H1 (cell line): ENCODE measurements at regions not wholly inside any gene's neighbourhood (a gene's known extent, or its start where the extent isn't known, plus 50 kb on each side); places are given as distances from the start of the nearest gene placed in this dataset.
A peak's percentile ranks its signal among the peaks of the same experiment; 100 is the strongest.

ENCODE experiments used
- CTCF ChIA-PET: fragments of 300-600 bp; sonication (Branson Sonifier 250); formaldehyde crosslinking; loops from one replicate; lab custom pipeline; 2021; ENCODE audit not compliant: partially characterized antibody; lab: Charles Lee
- POLR2A ChIA-PET: fragments of 300-600 bp; sonication (Branson Sonifier 250); formaldehyde crosslinking; loops from one replicate; lab custom pipeline; 2021; ENCODE audit warnings: inconsistent platforms; ENCODE audit not compliant: partially characterized antibody; lab: Charles Lee
- DNase-seq, 2 experiments: peaks; one replicate each; pipeline versions ENCODE4 v3.0.0 to v3.0.0-alpha.2; 2010 to 2022; ENCODE audit warnings: low spot score in 2 of 2, low read depth in 1 of 2, mixed read lengths in 1 of 2
- FAIRE-seq: peaks from 2 replicates; lab custom pipeline; 2011; peaks lifted over from hg19 to GRCh38; lab: Jason Lieb, UNC
- H2AFZ ChIP-seq: 2 replicates; pipeline ENCODE4 v1.8.1; 2012; ENCODE audit warnings: low read length, inconsistent platforms
- H2AK5ac ChIP-seq: 2 replicates; pipeline ENCODE4 v1.6.1; 2013; ENCODE audit warnings: low read depth, low read length
- H2BK120ac ChIP-seq: replicated peaks from 2 replicates; pipeline ENCODE3; 2013; ENCODE audit warnings: low read depth, low read length, inconsistent platforms
- H2BK12ac ChIP-seq: 2 replicates; pipeline ENCODE4 v1.6.1; 2013; ENCODE audit warnings: low read depth, low read length
- H2BK15ac ChIP-seq: 2 replicates; pipeline ENCODE4 v1.6.1; 2013; ENCODE audit warnings: low read length
- H2BK20ac ChIP-seq: 2 replicates; pipeline ENCODE4 v1.6.1; 2013; ENCODE audit warnings: low read length
- H2BK5ac ChIP-seq: 2 replicates; pipeline ENCODE4 v1.6.1; 2013; ENCODE audit warnings: low read depth, low read length
- H3K14ac ChIP-seq: 2 replicates; pipeline ENCODE4 v1.6.1; 2013; ENCODE audit warnings: inconsistent platforms; ENCODE audit not compliant: insufficient read length
- H3K18ac ChIP-seq: 2 replicates; pipeline ENCODE4 v1.6.1; 2013; ENCODE audit warnings: low read length; ENCODE audit errors: extremely low read depth
- H3K23ac ChIP-seq: 2 replicates; pipeline ENCODE4 v1.6.1; 2013; ENCODE audit warnings: inconsistent platforms; ENCODE audit not compliant: insufficient read length
- H3K23me2 ChIP-seq: 2 replicates; pipeline ENCODE4 v1.6.1; 2013; ENCODE audit warnings: low read depth, low read length
- H3K27ac ChIP-seq: 2 replicates; pipeline ENCODE4 v1.6.1; 2011; ENCODE audit warnings: low read depth, low read length, inconsistent platforms
- H3K27me3 ChIP-seq, 4 experiments: replicated peaks in 1 of 4; 1 replicate in 1 of 4; 2 replicates in 3 of 4; pipeline versions ENCODE4 v1.6.1 to v1.8.1; 2011 to 2013; ENCODE audit warnings: low read length in 3 of 4, mild to moderate bottlenecking in 3 of 4, inconsistent platforms in 2 of 4, mixed read lengths in 2 of 4, moderate library complexity in 1 of 4; ENCODE audit not compliant: control insufficient read depth in 3 of 4, insufficient read depth in 3 of 4; ENCODE audit errors: extremely low read depth in 1 of 4
- H3K36me3 ChIP-seq, 4 experiments: 2 replicates each; pipeline versions ENCODE4 v1.6.1 to v1.8.1; 2011 to 2013; ENCODE audit warnings: mild to moderate bottlenecking in 4 of 4, low read length in 3 of 4, moderate library complexity in 2 of 4, control low read depth in 1 of 4, inconsistent platforms in 1 of 4; ENCODE audit not compliant: insufficient read depth in 4 of 4, control insufficient read depth in 2 of 4
- H3K4ac ChIP-seq: replicated peaks from 2 replicates; pipeline ENCODE3; 2013; ENCODE audit warnings: low read length, low read depth, mixed read lengths, inconsistent platforms; ENCODE audit not compliant: insufficient read length
- H3K4me1 ChIP-seq, 4 experiments: replicated peaks in 1 of 4; 1 replicate in 1 of 4; 2 replicates in 3 of 4; pipeline versions ENCODE4 v1.6.1 to v1.8.1; 2011 to 2013; ENCODE audit warnings: low read length in 3 of 4, inconsistent platforms in 2 of 4, mixed read lengths in 1 of 4; ENCODE audit not compliant: insufficient read depth in 4 of 4, control insufficient read depth in 3 of 4
- H3K4me2 ChIP-seq, 2 experiments: 2 replicates each; pipeline versions ENCODE4 v1.6.1 to v1.8.1; 2011 to 2013; ENCODE audit warnings: low read depth in 2 of 2, low read length in 2 of 2, control low read depth in 1 of 2, inconsistent platforms in 1 of 2, mild to moderate bottlenecking in 1 of 2; ENCODE audit not compliant: insufficient read depth in 1 of 2
- H3K4me3 ChIP-seq, 4 experiments: fragments of 200-600, 300-600 bp in 1 of 4; sonication (generic), shearing (Covaris generic), sonication (Bioruptor Twin) in 1 of 4; 2 replicates each; pipeline versions ENCODE4 v1.5.1 to v1.8.1; 2011 to 2016; ENCODE audit warnings: low read length in 4 of 4, low read depth in 3 of 4, control low read depth in 2 of 4, inconsistent platforms in 2 of 4, mild to moderate bottlenecking in 2 of 4, mixed read lengths in 1 of 4, moderate library complexity in 1 of 4; ENCODE audit not compliant: insufficient read depth in 2 of 4; ENCODE audit errors: extremely low read depth in 1 of 4
- H3K56ac ChIP-seq: replicated peaks from 2 replicates; pipeline ENCODE3; 2013; ENCODE audit warnings: low read depth, mild to moderate bottlenecking, mixed read lengths, low read length, inconsistent platforms; ENCODE audit not compliant: insufficient read length
- H3K79me1 ChIP-seq: 2 replicates; pipeline ENCODE4 v1.6.1; 2013; ENCODE audit warnings: low read depth, low read length, control low read depth
- H3K79me2 ChIP-seq, 2 experiments: 2 replicates each; pipeline versions ENCODE4 v1.6.1 to v1.8.1; 2012 to 2013; ENCODE audit warnings: low read length in 2 of 2, mild to moderate bottlenecking in 2 of 2, inconsistent platforms in 1 of 2; ENCODE audit not compliant: insufficient read depth in 2 of 2, control insufficient read depth in 1 of 2
- H3K9ac ChIP-seq, 4 experiments: replicated peaks in 1 of 4; 1 replicate in 1 of 4; 2 replicates in 3 of 4; pipeline versions ENCODE4 v1.6.1 to v1.8.1; 2011 to 2013; ENCODE audit warnings: low read depth in 3 of 4, low read length in 3 of 4, control low read depth in 2 of 4, mild to moderate bottlenecking in 2 of 4, moderate library complexity in 2 of 4, inconsistent platforms in 1 of 4; ENCODE audit errors: extremely low read depth in 1 of 4
- H3K9me3 ChIP-seq, 2 experiments: 2 replicates each; pipeline versions ENCODE4 v1.6.1 to v1.8.1; 2012 to 2013; ENCODE audit warnings: mild to moderate bottlenecking in 2 of 2, moderate library complexity in 2 of 2, control low read depth in 1 of 2, inconsistent platforms in 1 of 2, low read depth in 1 of 2, low read length in 1 of 2, mixed read lengths in 1 of 2; ENCODE audit not compliant: insufficient read depth in 2 of 2
- H4K20me1 ChIP-seq, 2 experiments: replicated peaks in 1 of 2; 2 replicates each; pipeline versions ENCODE3 to v1.8.1; 2011 to 2013; ENCODE audit warnings: inconsistent platforms in 2 of 2, low read length in 2 of 2, mild to moderate bottlenecking in 1 of 2; ENCODE audit not compliant: insufficient read depth in 2 of 2, control insufficient read depth in 1 of 2
- H4K5ac ChIP-seq: 2 replicates; pipeline ENCODE4 v1.6.1; 2013; ENCODE audit warnings: low read length, low read depth, mixed read lengths, inconsistent platforms; ENCODE audit not compliant: insufficient read length
- H4K8ac ChIP-seq: 2 replicates; pipeline ENCODE4 v1.8.0; 2013; ENCODE audit warnings: mild to moderate bottlenecking, moderate library complexity, low read length, inconsistent platforms; ENCODE audit not compliant: insufficient read depth; ENCODE audit errors: extremely low read depth
- H4K91ac ChIP-seq: replicated peaks from 2 replicates; pipeline ENCODE3; 2013; ENCODE audit warnings: low read length, mixed read lengths, inconsistent platforms; ENCODE audit not compliant: insufficient read length
- ASH2L ChIP-seq: fragments of 200-600, 300-600 bp; sonication (generic); IDR thresholded peaks from one replicate; pipeline ENCODE4 v1.7.1; 2017; ENCODE audit warnings: low read length
- CHD2 ChIP-seq: IDR thresholded peaks from 2 replicates; pipeline ENCODE4 v1.6.1; 2012; ENCODE audit warnings: low read length, improper control_type of control experiment
- FOSL1 ChIP-seq: IDR thresholded peaks from 2 replicates; pipeline ENCODE4 v1.6.1; 2011; ENCODE audit warnings: mild to moderate bottlenecking, low read depth, low read length, moderate library complexity; ENCODE audit not compliant: insufficient read depth
- NRF1 ChIP-seq: IDR thresholded peaks from 2 replicates; pipeline ENCODE4 v1.6.1; 2011; ENCODE audit warnings: mild to moderate bottlenecking, low read depth, low read length, improper control_type of control experiment
- RAD21 ChIP-seq, 2 experiments: IDR thresholded peaks in 1 of 2; conservative IDR thresholded peaks in 1 of 2; 2 replicates each; pipeline ENCODE4 v1.6.1; 2011; ENCODE audit warnings: low read depth in 2 of 2, low read length in 2 of 2, improper control_type of control experiment in 1 of 2, inconsistent platforms in 1 of 2, mild to moderate bottlenecking in 1 of 2, moderate library complexity in 1 of 2
- TBP ChIP-seq: IDR thresholded peaks from 2 replicates; pipeline ENCODE4 v1.6.1; 2011; ENCODE audit warnings: low read depth, low read length, improper control_type of control experiment
- WGBS, 2 experiments: shearing (Covaris generic) in 1 of 2; methylation state at CpG; one replicate each; pipeline versions ENCODE4 v1.1.6 to v1.1.7; 2013 to 2015; ENCODE audit warnings: low lambda C conversion rate in 2 of 2, mixed read lengths in 2 of 2, inconsistent platforms in 1 of 2, low coverage in 1 of 2, missing lambda C conversion rate in 1 of 2; ENCODE audit not compliant: insufficient replicate concordance in 2 of 2, insufficient coverage in 1 of 2, insufficient read length in 1 of 2; ENCODE audit errors: extremely low coverage in 1 of 2, missing lambda C conversion rate in 1 of 2; 5-methylcytosine and 5-hydroxymethylcytosine counted together
- TF ChIP-seq, protein P1 (sequence below): IDR thresholded peaks from 2 replicates; pipeline ENCODE4 v1.6.1; 2012; ENCODE audit warnings: low read length, inconsistent platforms
- TF ChIP-seq, protein P2 (sequence below): IDR thresholded peaks from 2 replicates; pipeline ENCODE4 v1.6.1; 2012; ENCODE audit warnings: inconsistent platforms
- TF ChIP-seq, protein P3 (sequence below): IDR thresholded peaks from 2 replicates; pipeline ENCODE4 v1.6.1; 2011; ENCODE audit warnings: low read length, improper control_type of control experiment

DNA sequence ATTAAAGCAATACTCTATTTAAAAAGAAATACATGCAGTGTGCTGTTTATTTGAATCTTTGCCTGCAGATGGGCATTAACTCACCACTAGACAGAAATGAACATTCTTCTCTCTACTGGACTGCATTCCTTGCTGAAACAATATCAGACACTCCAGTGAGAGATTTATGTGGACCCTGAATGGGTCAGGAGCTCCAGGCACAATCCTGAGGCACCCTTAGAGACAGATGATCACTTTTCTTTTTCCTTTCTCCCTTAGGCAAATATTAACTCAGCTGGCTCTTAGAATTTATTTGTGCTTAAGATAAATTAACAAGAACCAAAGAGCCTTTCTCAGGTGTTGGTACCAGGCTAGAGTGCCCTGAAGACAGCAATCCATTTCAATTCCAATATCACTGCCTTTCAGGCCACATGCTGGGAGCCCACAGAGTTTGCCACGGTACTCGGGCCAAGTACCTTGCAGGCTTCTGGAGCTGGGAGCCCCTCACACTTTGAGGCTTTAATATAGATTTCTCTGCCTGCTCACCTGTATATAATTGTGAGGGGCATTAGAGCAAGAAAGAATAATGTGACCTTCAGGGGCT lies 173.0 kb downstream of the EMP1 start:
- 95% methylated on average over 2 of the region's 2 CpGs; no CpG with 5 or more reads in 1 of the 2 experiments for WGBS, 2 experiments
- Histone ChIP-seq H2AFZ (no peak overlapping the region), H3K4me1 (no peaks in the 10 kb centered on the region), H4K20me1 (no peaks in the 10 kb centered on the region), H4K91ac (no peak overlapping the region), H3K23me2 (no peaks in the 10 kb centered on the region), H2BK20ac (no peak overlapping the region), H4K8ac (no peak overlapping the region), H3K14ac (no peak overlapping the region), H3K79me1 (no peaks in the 10 kb centered on the region), H3K79me2 (no peaks in the 10 kb centered on the region)
- CTCF ChIA-PET, result interaction anchor here (1.1 to 2.9 kb wide), 2 partner anchors 114 to 165 kb away, joined by 3 to 10 read pairs; no protein-coding TSS in a partner anchor
- no peak for TF ChIP-seq ASH2L
- TF ChIP-seq TBP, result no peak
- TF ChIP-seq RAD21 (IDR thresholded peaks at IDR 0.05 in 1 of 2, conservative IDR thresholded peaks at IDR 0.05 in 1 of 2; ENCODE audit: low read depth in 2 of 2, low read length in 2 of 2), result no peak
- TF ChIP-seq, protein P1, sequence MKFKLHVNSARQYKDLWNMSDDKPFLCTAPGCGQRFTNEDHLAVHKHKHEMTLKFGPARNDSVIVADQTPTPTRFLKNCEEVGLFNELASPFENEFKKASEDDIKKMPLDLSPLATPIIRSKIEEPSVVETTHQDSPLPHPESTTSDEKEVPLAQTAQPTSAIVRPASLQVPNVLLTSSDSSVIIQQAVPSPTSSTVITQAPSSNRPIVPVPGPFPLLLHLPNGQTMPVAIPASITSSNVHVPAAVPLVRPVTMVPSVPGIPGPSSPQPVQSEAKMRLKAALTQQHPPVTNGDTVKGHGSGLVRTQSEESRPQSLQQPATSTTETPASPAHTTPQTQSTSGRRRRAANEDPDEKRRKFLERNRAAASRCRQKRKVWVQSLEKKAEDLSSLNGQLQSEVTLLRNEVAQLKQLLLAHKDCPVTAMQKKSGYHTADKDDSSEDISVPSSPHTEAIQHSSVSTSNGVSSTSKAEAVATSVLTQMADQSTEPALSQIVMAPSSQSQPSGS, result no peak
- TF ChIP-seq, protein P2, sequence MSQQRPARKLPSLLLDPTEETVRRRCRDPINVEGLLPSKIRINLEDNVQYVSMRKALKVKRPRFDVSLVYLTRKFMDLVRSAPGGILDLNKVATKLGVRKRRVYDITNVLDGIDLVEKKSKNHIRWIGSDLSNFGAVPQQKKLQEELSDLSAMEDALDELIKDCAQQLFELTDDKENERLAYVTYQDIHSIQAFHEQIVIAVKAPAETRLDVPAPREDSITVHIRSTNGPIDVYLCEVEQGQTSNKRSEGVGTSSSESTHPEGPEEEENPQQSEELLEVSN, result no peak
- TF ChIP-seq, protein P3, sequence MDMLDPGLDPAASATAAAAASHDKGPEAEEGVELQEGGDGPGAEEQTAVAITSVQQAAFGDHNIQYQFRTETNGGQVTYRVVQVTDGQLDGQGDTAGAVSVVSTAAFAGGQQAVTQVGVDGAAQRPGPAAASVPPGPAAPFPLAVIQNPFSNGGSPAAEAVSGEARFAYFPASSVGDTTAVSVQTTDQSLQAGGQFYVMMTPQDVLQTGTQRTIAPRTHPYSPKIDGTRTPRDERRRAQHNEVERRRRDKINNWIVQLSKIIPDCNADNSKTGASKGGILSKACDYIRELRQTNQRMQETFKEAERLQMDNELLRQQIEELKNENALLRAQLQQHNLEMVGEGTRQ, result no peak
- TF ChIP-seq NRF1, result no peak
- no peak for TF ChIP-seq CHD2
- no peak for TF ChIP-seq FOSL1
- TF ChIP-seq, all 59 proteins: peak for 0
- no peak overlapping the region for H2BK5ac ChIP-seq
- H3K56ac ChIP-seq, result no peak overlapping the region
- H3K18ac ChIP-seq, result no peak overlapping the region
- H3K9me3 ChIP-seq, result no peaks in the 10 kb centered on the region
- H2BK12ac ChIP-seq, result no peak overlapping the region
- no peak overlapping the region for H3K23ac ChIP-seq
- H3K9ac ChIP-seq, result no peak overlapping the region
- POLR2A ChIA-PET, result no interaction called here
- H3K4me2 ChIP-seq, result no peak overlapping the region
- no peak overlapping the region for H4K5ac ChIP-seq
- H2BK120ac ChIP-seq, result no peak overlapping the region
- no peak overlapping the region for H3K27ac ChIP-seq
- no peaks in the 10 kb centered on the region for H3K36me3 ChIP-seq
- H3K4me3 ChIP-seq, result no peak overlapping the region
- no peaks in the 10 kb centered on the region for H3K27me3 ChIP-seq
- DNase-seq (peak in 1 of 2 experiments; percentile 7), FAIRE-seq (no peak)
- no peak overlapping the region for H2AK5ac ChIP-seq
- H3K4ac ChIP-seq, result no peak overlapping the region
- H2BK15ac ChIP-seq, result no peak overlapping the region
